Nephron progenitor cell (in vitro differentiated cells): ENCODE measurements at regions not wholly inside any gene's neighbourhood (a gene's known extent, or its start where the extent isn't known, plus 50 kb on each side); places are given as distances from the start of the nearest gene placed in this dataset.

Source experiments
- DNase-seq: peaks from one replicate; pipeline ENCODE4 v3.0.0; 2021
- H3K27ac Mint-ChIP-seq: 2 replicates; pipeline ENCODE4 v1.8.0; 2021; ENCODE audit warnings: mild to moderate bottlenecking, moderate library complexity, mixed read lengths
- H3K27me3 Mint-ChIP-seq: 2 replicates; pipeline ENCODE4 v1.8.0; 2021; ENCODE audit warnings: mild to moderate bottlenecking, low read depth, mixed read lengths; ENCODE audit not compliant: poor library complexity
- H3K36me3 Mint-ChIP-seq: 2 replicates; pipeline ENCODE4 v1.8.0; 2021; ENCODE audit warnings: low read depth, mixed read lengths
- H3K4me1 Mint-ChIP-seq: 2 replicates; pipeline ENCODE4 v1.8.0; 2021; ENCODE audit warnings: mixed read lengths
- H3K4me3 Mint-ChIP-seq: 2 replicates; pipeline ENCODE4 v1.8.0; 2021; ENCODE audit warnings: mild to moderate bottlenecking, moderate library complexity, mixed read lengths
- H3K9me3 Mint-ChIP-seq: 2 replicates; pipeline ENCODE4 v1.8.0; 2021; ENCODE audit warnings: mild to moderate bottlenecking, moderate library complexity, mixed read lengths
- CTCF ChIP-seq: fragments of 200-600 bp; sonication (generic); IDR thresholded peaks from 2 replicates; pipeline ENCODE4 v1.5.0; 2021; ENCODE audit warnings: antibody characterized with exemption

- no peak overlapping the region for H3K27ac Mint-ChIP-seq
- no peak for TF ChIP-seq CTCF
Measured at GRCh38 chr7:46581268-46581667, 660.2 kb upstream of the IGFBP3 start.

GRCh38 chr7:46580766-46581165, 659.7 kb upstream of the IGFBP3 start:
- no peak for DNase-seq
- H3K27ac Mint-ChIP-seq: no peak overlapping the region
- H3K4me1 Mint-ChIP-seq: peaks cover 14% of the 10 kb centered on the region
- peaks cover 4% of the 10 kb centered on the region for H3K9me3 Mint-ChIP-seq
- H3K27me3 Mint-ChIP-seq: peaks cover 8% of the 10 kb centered on the region
- no peak overlapping the region for H3K4me3 Mint-ChIP-seq
- no peak for TF ChIP-seq CTCF
- H3K36me3 Mint-ChIP-seq: no peaks in the 10 kb centered on the region

More at GRCh38 chr7:46581268-46581667, 660.2 kb upstream of the IGFBP3 start:
- H3K27me3 Mint-ChIP-seq: peaks cover 8% of the 10 kb centered on the region
- no peak overlapping the region for H3K4me3 Mint-ChIP-seq
- peaks cover 4% of the 10 kb centered on the region for H3K9me3 Mint-ChIP-seq
- H3K4me1 Mint-ChIP-seq: peaks cover 14% of the 10 kb centered on the region
- no peak for DNase-seq
- H3K36me3 Mint-ChIP-seq: no peaks in the 10 kb centered on the region

- peaks cover 15% of the 10 kb centered on the region for H3K9me3 Mint-ChIP-seq
- H3K27ac Mint-ChIP-seq: no peak overlapping the region
- H3K27me3 Mint-ChIP-seq: peaks cover 11% of the 10 kb centered on the region
- no peak for TF ChIP-seq CTCF
- no peak for DNase-seq
- H3K4me1 Mint-ChIP-seq: peaks cover 20% of the 10 kb centered on the region
- no peak overlapping the region for H3K4me3 Mint-ChIP-seq
- H3K36me3 Mint-ChIP-seq: no peaks in the 10 kb centered on the region
Measured at GRCh38 chr7:46577394-46577793, 656.3 kb upstream of the IGFBP3 start.

- no peak overlapping the region for H3K4me3 Mint-ChIP-seq
Measured at GRCh38 chr7:46576950-46577349, 655.9 kb upstream of the IGFBP3 start.

GRCh38 chr7:46572691-46573090, 651.6 kb upstream of the IGFBP3 start:
- no peak overlapping the region for H3K4me3 Mint-ChIP-seq
- peaks cover 17% of the 10 kb centered on the region for H3K9me3 Mint-ChIP-seq
- H3K4me1 Mint-ChIP-seq: peaks cover 44% of the 10 kb centered on the region
- H3K27me3 Mint-ChIP-seq: peaks cover 2% of the 10 kb centered on the region
- no peak overlapping the region for H3K27ac Mint-ChIP-seq
- H3K36me3 Mint-ChIP-seq: no peaks in the 10 kb centered on the region
- no peak for TF ChIP-seq CTCF
- DNase-seq: no peak

More at GRCh38 chr7:46576950-46577349, 655.9 kb upstream of the IGFBP3 start:
- Mint-ChIP-seq H3K36me3 (no peaks in the 10 kb centered on the region), H3K27ac (no peak overlapping the region), H3K4me1 (peaks cover 25% of the 10 kb centered on the region), H3K9me3 (peaks cover 17% of the 10 kb centered on the region), H3K27me3 (peaks cover 9% of the 10 kb centered on the region)
- no peak for TF ChIP-seq CTCF
- DNase-seq: no peak

GRCh38 chr7:46571996-46572395, 650.9 kb upstream of the IGFBP3 start:
- H3K4me3 Mint-ChIP-seq: no peak overlapping the region
- H3K36me3 Mint-ChIP-seq: no peaks in the 10 kb centered on the region
- DNase-seq: no peak
- H3K4me1 Mint-ChIP-seq: peaks cover 51% of the 10 kb centered on the region
- TF ChIP-seq CTCF: no peak
- H3K27me3 Mint-ChIP-seq: peaks cover 2% of the 10 kb centered on the region
- H3K9me3 Mint-ChIP-seq: peaks cover 17% of the 10 kb centered on the region
- H3K27ac Mint-ChIP-seq: no peak overlapping the region
